ENCODE measurements at regions not wholly inside any gene's neighbourhood (a gene's known extent, or its start where the extent isn't known, plus 50 kb on each side); places are given as distances from the start of the nearest gene placed in this dataset.
"Not testable (repeated sequence)": the region's sequence is repeated elsewhere in the genome, so short reads cannot be mapped to it uniquely, and the experiment has no call there.

DNA sequence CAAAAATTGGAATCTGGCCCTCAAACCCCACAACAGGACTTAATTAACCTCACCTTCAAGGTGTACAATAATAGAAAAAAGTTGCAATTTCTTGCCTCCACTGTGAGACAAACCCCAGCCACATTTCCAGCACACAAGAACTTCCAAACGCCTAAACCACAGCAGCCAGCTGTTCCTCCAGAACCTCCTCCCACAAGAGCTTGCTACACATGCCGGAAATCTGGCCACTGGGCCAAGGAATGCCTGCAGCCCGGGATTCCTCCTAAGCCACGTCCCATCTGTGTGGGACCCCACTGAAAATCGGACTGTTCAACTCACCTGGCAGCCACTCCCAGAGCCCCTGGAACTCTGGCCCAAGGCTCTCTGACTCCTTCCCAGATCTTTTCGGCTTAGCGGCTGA, 315.9 kb upstream of the EDIL3 start:
- TF ChIP-seq POLR2A (IDR thresholded peaks at IDR 0.05), result not testable (repeated sequence)
- TF ChIP-seq, protein P1, sequence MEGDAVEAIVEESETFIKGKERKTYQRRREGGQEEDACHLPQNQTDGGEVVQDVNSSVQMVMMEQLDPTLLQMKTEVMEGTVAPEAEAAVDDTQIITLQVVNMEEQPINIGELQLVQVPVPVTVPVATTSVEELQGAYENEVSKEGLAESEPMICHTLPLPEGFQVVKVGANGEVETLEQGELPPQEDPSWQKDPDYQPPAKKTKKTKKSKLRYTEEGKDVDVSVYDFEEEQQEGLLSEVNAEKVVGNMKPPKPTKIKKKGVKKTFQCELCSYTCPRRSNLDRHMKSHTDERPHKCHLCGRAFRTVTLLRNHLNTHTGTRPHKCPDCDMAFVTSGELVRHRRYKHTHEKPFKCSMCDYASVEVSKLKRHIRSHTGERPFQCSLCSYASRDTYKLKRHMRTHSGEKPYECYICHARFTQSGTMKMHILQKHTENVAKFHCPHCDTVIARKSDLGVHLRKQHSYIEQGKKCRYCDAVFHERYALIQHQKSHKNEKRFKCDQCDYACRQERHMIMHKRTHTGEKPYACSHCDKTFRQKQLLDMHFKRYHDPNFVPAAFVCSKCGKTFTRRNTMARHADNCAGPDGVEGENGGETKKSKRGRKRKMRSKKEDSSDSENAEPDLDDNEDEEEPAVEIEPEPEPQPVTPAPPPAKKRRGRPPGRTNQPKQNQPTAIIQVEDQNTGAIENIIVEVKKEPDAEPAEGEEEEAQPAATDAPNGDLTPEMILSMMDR (IDR thresholded peaks at IDR 0.05), result not testable (repeated sequence)
